ENCODE measurements at regions not wholly inside any gene's neighbourhood (a gene's known extent, or its start where the extent isn't known, plus 50 kb on each side); places are given as distances from the start of the nearest gene placed in this dataset.

- ATAC-seq (no peak), DNase-seq (ENCODE audit: low spot score) (no peak), FAIRE-seq (no peak)
- no peak overlapping the region for H3K4me2 ChIP-seq (ENCODE audit: low read depth, low read length)
- BruUV-seq (replicated peaks), result no TSS peak
- H3K27me3 ChIP-seq (ENCODE audit: control insufficient read depth in 1 of 2, insufficient read depth in 2 of 2, low read length in 2 of 2), result no peaks in the 10 kb centered on the region
- no peaks in the 10 kb centered on the region for H3K36me3 ChIP-seq (replicated peaks in 1 of 2; ENCODE audit: control insufficient read depth in 1 of 2, insufficient read depth in 2 of 2, low read length in 2 of 2)
- in situ Hi-C loops (cut with HindIII; ENCODE audit: extremely low pct_ligation_motif_present, low pct_unique_long_range_greater_than_20kb), result no loop called here
- no peaks in the 10 kb centered on the region for H3K4me1 ChIP-seq (ENCODE audit: insufficient read depth, low read length)
- H3K27ac ChIP-seq (ENCODE audit: extremely low read length, insufficient read depth, low read length), result no peak overlapping the region
- no peak for TF ChIP-seq KLF9 (CRISPR knock-in tag; IDR thresholded peaks at IDR 0.05; ENCODE audit: low read depth)
- H2AFZ ChIP-seq (ENCODE audit: low read length), result no peak overlapping the region
- CTCF ChIA-PET (ENCODE audit: low intra/inter-chr PET ratio, low total read pairs), result no interaction called here
- H4K20me1 ChIP-seq (ENCODE audit: insufficient read depth, low read length), result no peaks in the 10 kb centered on the region
- 0% methylated on average over 1 of the region's 1 CpG for WGBS (ENCODE audit: low lambda C conversion rate)
- POLR2A ChIA-PET, result no interaction called here
- no peaks in the 10 kb centered on the region for H3K79me2 ChIP-seq (ENCODE audit: insufficient read depth, low read length)
- H3K9me3 ChIP-seq (ENCODE audit: low read length), result no peaks in the 10 kb centered on the region
- intact Hi-C loops (cut with micrococcal nuclease; ENCODE audit: unreplicated experiment), result no loop called here
- no peak overlapping the region for H3K9ac ChIP-seq (ENCODE audit: insufficient read depth, low read depth, low read length)
- no peak overlapping the region for H3K4me3 ChIP-seq (replicated peaks in 1 of 3; ENCODE audit: insufficient read depth in 1 of 3, low read depth in 2 of 3, low read length in 3 of 3)
These were observed 155.2 kb upstream of the CNR1 start for GRCh38 chr6:88321306-88321705.

- Histone ChIP-seq H4K20me1 (ENCODE audit: insufficient read depth, low read length) (no peaks in the 10 kb centered on the region), H3K4me2 (ENCODE audit: low read depth, low read length) (no peak overlapping the region), H3K27ac (ENCODE audit: extremely low read length, insufficient read depth, low read length) (no peak overlapping the region), H3K27me3 (ENCODE audit: control insufficient read depth in 1 of 2, insufficient read depth in 2 of 2, low read length in 2 of 2) (no peaks in the 10 kb centered on the region), H3K36me3 (replicated peaks in 1 of 2; ENCODE audit: control insufficient read depth in 1 of 2, insufficient read depth in 2 of 2, low read length in 2 of 2) (no peaks in the 10 kb centered on the region), H3K9ac (ENCODE audit: insufficient read depth, low read depth, low read length) (no peak overlapping the region), H3K4me3 (replicated peaks in 1 of 3; ENCODE audit: insufficient read depth in 1 of 3, low read depth in 2 of 3, low read length in 3 of 3) (no peak overlapping the region), H3K9me3 (ENCODE audit: low read length) (no peaks in the 10 kb centered on the region), H3K79me2 (ENCODE audit: insufficient read depth, low read length) (no peaks in the 10 kb centered on the region), H3K4me1 (ENCODE audit: insufficient read depth, low read length) (no peaks in the 10 kb centered on the region), H2AFZ (ENCODE audit: low read length) (no peak overlapping the region)
- no peak for TF ChIP-seq GTF2F1 (IDR thresholded peaks at IDR 0.05; ENCODE audit: low read length)
- no peak for TF ChIP-seq TARDBP (CRISPR knock-in tag; IDR thresholded peaks at IDR 0.05)
- no peak for TF ChIP-seq KDM1A (CRISPR knock-in tag; IDR thresholded peaks at IDR 0.05)
- no peak for TF ChIP-seq ZNF530 (CRISPR knock-in tag; IDR thresholded peaks at IDR 0.05; ENCODE audit: low read depth)
- no peak for TF ChIP-seq ZNF572 (CRISPR knock-in tag; IDR thresholded peaks at IDR 0.05)
- no peak for TF ChIP-seq FOXK2 (IDR thresholded peaks at IDR 0.05)
- no peak for DNase-seq (ENCODE audit: low spot score)
- POLR2A ChIA-PET, result no interaction called here
- WGBS (ENCODE audit: low lambda C conversion rate), result 50% methylated on average over 2 of the region's 10 CpGs
- no peak for ATAC-seq
- BruUV-seq (replicated peaks), result no TSS peak
- in situ Hi-C loops (cut with HindIII; ENCODE audit: extremely low pct_ligation_motif_present, low pct_unique_long_range_greater_than_20kb), result no loop called here
- CTCF ChIA-PET (ENCODE audit: low intra/inter-chr PET ratio, low total read pairs), result no interaction called here
- no peak for FAIRE-seq
- intact Hi-C loops (cut with micrococcal nuclease; ENCODE audit: unreplicated experiment), result no loop called here
These were observed 145.4 kb upstream of the CNR1 start for GRCh38 chr6:88311561-88311960.
